WI38 (cell line): ENCODE measurements at regions not wholly inside any gene's neighbourhood (a gene's known extent, or its start where the extent isn't known, plus 50 kb on each side); places are given as distances from the start of the nearest gene placed in this dataset.

Source experiments
- H3K4me3 ChIP-seq: 2 replicates; pipeline ENCODE4 v1.5.1; 2011; ENCODE audit warnings: low read depth, mild to moderate bottlenecking, control low read depth, low read length
- CTCF ChIP-seq: IDR thresholded peaks from 2 replicates; pipeline ENCODE4 v1.5.1; 2012; ENCODE audit warnings: low read depth, mild to moderate bottlenecking, control low read depth, low read length

DNA sequence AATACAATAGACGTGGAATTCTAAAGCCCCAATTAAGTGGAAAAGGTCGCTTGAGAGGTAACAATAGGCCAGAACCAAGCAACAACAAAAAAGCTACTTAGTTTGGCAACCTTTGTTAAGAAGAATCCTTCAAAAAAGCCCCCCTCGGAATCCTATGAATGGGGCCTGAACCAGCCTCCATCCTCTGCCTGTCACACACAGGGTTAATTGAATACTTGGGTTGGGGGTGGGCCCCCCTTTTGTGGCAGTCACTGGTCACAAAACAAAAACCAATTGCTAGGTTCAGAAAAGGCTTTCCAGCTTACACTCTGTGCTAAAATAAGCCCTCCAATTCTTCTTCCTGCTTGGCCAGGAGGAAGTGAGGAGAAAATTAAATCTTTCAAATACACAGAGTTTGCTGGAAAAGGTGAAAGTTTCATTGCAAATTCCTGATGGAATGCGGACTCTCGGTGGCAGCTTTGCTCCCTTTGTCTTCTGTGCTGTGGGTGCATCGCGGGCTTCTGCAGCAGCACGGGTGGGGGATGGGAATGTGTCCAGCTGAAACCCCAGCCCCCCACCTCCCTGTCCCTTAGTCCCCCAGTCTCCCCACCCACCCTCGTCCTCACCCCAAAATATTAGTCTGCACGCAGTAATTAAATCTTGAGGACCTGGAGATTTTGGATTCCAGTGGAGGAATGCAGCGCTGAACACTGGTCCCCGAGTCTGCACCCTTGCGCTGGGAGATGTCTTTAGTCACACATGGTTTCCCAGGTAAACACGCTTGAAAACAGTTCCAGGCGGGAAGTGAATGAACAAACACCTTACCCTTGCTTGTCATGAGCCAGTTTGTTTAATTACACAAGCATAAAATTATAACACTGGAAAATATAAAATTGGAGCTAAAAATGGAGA lies 254.3 kb downstream of the SOX11 start:
- no peak overlapping the region for H3K4me3 ChIP-seq
- TF ChIP-seq CTCF, result no peak

- TF ChIP-seq CTCF, result no peak
- H3K4me3 ChIP-seq, result no peak overlapping the region
Observed at GRCh38 chr2:5950736-5951135, 258.6 kb downstream of the SOX11 start.

DNA sequence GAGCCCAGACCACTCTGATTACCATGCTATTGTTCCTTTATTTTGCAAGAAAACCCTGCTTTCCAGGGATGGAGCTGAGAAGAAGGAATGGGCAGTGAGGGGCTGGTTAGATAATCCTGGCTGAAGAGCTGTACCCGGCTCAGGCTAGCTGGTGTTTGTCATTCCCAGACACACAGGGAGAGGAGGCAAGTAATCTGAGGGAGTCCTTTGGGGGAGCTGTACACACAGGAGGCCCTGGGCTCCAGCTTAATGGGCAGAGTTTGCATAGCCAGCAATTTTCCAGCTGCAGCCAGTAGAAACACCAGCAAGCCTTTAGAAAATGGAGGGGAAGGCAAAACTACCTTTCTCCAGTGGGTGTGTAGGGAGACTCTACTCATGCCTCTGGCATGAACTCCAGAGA lies 259.3 kb downstream of the SOX11 start:
- no peak overlapping the region for H3K4me3 ChIP-seq
- TF ChIP-seq CTCF, result no peak

DNA sequence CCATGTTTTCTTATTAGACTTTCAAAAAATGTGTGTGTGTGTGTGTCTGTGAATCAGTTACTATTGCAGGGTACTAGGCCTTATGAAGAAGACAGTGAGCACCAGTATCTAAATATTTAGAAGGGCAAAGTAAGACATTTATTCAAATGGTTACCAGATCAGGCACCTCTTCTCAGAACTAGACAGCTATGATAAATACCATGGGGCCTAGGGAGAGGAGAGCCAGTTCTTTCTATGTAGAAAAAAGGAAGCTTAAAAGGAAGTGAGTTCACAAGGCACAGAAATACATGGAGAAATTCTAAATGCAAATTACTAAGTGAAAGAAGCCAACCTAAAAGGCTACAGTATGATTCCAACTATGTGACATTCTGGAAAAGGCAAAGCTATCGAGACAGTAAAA lies 261.3 kb downstream of the SOX11 start:
- H3K4me3 ChIP-seq, result no peak overlapping the region
- no peak for TF ChIP-seq CTCF

- H3K4me3 ChIP-seq, result no peak overlapping the region
- TF ChIP-seq CTCF, result no peak
Observed at GRCh38 chr2:5954509-5954908, 262.3 kb downstream of the SOX11 start.

DNA sequence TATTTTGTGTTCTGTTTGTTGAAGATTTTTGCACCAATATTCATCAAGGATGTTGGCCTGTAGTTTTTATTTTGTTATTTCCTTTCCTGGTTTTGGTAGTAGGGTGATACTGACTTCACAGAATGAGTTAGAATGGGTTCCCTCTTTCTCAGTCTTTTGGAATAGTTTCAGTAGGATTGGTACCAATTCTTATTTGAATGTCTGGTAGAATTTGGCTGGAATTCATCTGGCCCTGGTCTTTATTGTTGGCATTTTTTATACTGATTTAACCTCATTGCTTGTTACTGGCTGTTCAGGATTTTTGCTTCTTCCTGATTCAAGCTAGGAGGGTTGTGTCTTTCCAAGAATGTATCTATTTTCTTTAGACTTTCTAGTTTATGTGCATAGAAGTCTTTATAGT lies 263.7 kb downstream of the SOX11 start:
- H3K4me3 ChIP-seq, result no peak overlapping the region
- no peak for TF ChIP-seq CTCF
